HCT116 (cell line): ENCODE measurements at regions not wholly inside any gene's neighbourhood (a gene's known extent, or its start where the extent isn't known, plus 50 kb on each side); places are given as distances from the start of the nearest gene placed in this dataset.

Source experiments
- ATAC-seq: fragments of 200-7000 bp; cut with Tn5 transposase; 2 replicates; pipeline ENCODE4 v1.9.1; 2020; ENCODE audit warnings: mild to moderate bottlenecking, moderate library complexity
- BruUV-seq: library from RNA; stranded (reverse); fragments of 400-500 nt; replicated peaks from 2 replicates; lab custom pipeline; 2021; lab: Mats Ljungman, UMichigan
- CTCF ChIA-PET: fragments of 300-600 bp; sonication (Branson Sonifier 250); formaldehyde crosslinking; loops from one replicate; lab custom pipeline; 2021; ENCODE audit warnings: antibody characterized with exemption; lab: Charles Lee
- POLR2A ChIA-PET: fragments of 300-600, 350-600 bp; sonication (Branson Sonifier 250); formaldehyde crosslinking; loops from one replicate; lab custom pipeline; 2021; ENCODE audit warnings: antibody characterized with exemption; lab: Charles Lee
- RAD21 ChIA-PET, 2 experiments: fragments of 300-600 bp; sonication (Branson Sonifier 250); formaldehyde crosslinking; loops; one replicate each; lab custom pipeline; 2023; ENCODE audit warnings: low total read pairs in 2 of 2; ENCODE audit not compliant: uncharacterized antibody in 2 of 2, unreplicated experiment in 2 of 2, low non-redundant PET in 1 of 2; lab: Charles Lee
- DNase-seq: peaks from one replicate; pipeline ENCODE4 v3.0.0-alpha.2; 2010; ENCODE audit warnings: low read depth, low spot score
- H2AFZ ChIP-seq: fragments of 200-600 bp; shearing (Covaris generic), sonication (generic); 2 replicates; pipeline ENCODE4 v1.6.1; 2017; ENCODE audit warnings: low read depth, mixed run types, mixed read lengths, antibody characterized with exemption, low read length; ENCODE audit not compliant: poor library complexity, severe bottlenecking
- H3K27ac ChIP-seq: 2 replicates; pipeline ENCODE4 v1.5.1; 2012; ENCODE audit warnings: low read depth, low read length
- H3K27me3 ChIP-seq: fragments of 200-600 bp; sonication (generic); 2 replicates; pipeline ENCODE4 v1.6.1; 2016; ENCODE audit warnings: mixed run types, low read length, mixed read lengths; ENCODE audit not compliant: insufficient read depth
- H3K36me3 ChIP-seq, 2 experiments: fragments of 200-500 bp in 1 of 2; fragments of 200-600 bp in 1 of 2; sonication (Bioruptor generic) in 1 of 2; sonication (generic) in 1 of 2; 2 replicates each; pipeline versions ENCODE4 v1.5.1 to v1.6.1; 2014 to 2016; ENCODE audit warnings: low read length in 2 of 2, inconsistent platforms in 1 of 2, mixed read lengths in 1 of 2, mixed run types in 1 of 2; ENCODE audit not compliant: insufficient read depth in 2 of 2, control insufficient read depth in 1 of 2
- H3K4me1 ChIP-seq, 2 experiments: fragments of 200-600 bp in 1 of 2; sonication (generic) in 1 of 2; 2 replicates each; pipeline versions ENCODE4 v1.5.1 to v1.6.1; 2012 to 2017; ENCODE audit warnings: low read length in 2 of 2, inconsistent platforms in 1 of 2, mild to moderate bottlenecking in 1 of 2, mixed read lengths in 1 of 2, mixed run types in 1 of 2, moderate library complexity in 1 of 2; ENCODE audit not compliant: insufficient read depth in 2 of 2, control insufficient read depth in 1 of 2
- H3K4me2 ChIP-seq: fragments of 200-600 bp; sonication (generic); 2 replicates; pipeline ENCODE4 v1.6.1; 2017; ENCODE audit warnings: mixed run types, low read length, mixed read lengths
- H3K4me3 ChIP-seq, 2 experiments: fragments of 200-600 bp in 1 of 2; sonication (generic) in 1 of 2; replicated peaks in 1 of 2; 2 replicates each; pipeline ENCODE4 v1.5.1; 2011 to 2016; ENCODE audit warnings: low read length in 2 of 2, control low read depth in 1 of 2, low read depth in 1 of 2, mild to moderate bottlenecking in 1 of 2, mixed read lengths in 1 of 2, mixed run types in 1 of 2
- H3K79me2 ChIP-seq: fragments of 200-600 bp; sonication (generic); 2 replicates; pipeline ENCODE4 v1.6.1; 2017; ENCODE audit warnings: mild to moderate bottlenecking, mixed run types, low read length, moderate library complexity, mixed read lengths; ENCODE audit not compliant: insufficient read depth
- H3K9ac ChIP-seq: fragments of 200-600 bp; sonication (generic); 2 replicates; pipeline ENCODE4 v1.6.1; 2016; ENCODE audit warnings: low read length, mixed read lengths
- H3K9me2 ChIP-seq: fragments of 200-600 bp; sonication (generic), shearing (Covaris generic); 2 replicates; pipeline ENCODE4 v1.6.1; 2017; ENCODE audit warnings: mixed run types, mild to moderate bottlenecking, moderate library complexity; ENCODE audit not compliant: insufficient read depth
- H3K9me3 ChIP-seq, 2 experiments: fragments of 200-500 bp in 1 of 2; fragments of 200-600 bp in 1 of 2; sonication (Bioruptor generic) in 1 of 2; sonication (generic) in 1 of 2; 2 replicates each; pipeline ENCODE4 v1.6.1; 2014 to 2017; ENCODE audit warnings: low read length in 2 of 2, mixed read lengths in 2 of 2, inconsistent platforms in 1 of 2, low read depth in 1 of 2, mild to moderate bottlenecking in 1 of 2, mixed run types in 1 of 2, moderate library complexity in 1 of 2; ENCODE audit not compliant: control insufficient read depth in 1 of 2, insufficient read depth in 1 of 2
- H4K20me1 ChIP-seq: fragments of 200-600 bp; sonication (generic), shearing (Covaris generic); 2 replicates; pipeline ENCODE4 v1.6.1; 2017; ENCODE audit warnings: mixed run types, mild to moderate bottlenecking, moderate library complexity; ENCODE audit not compliant: insufficient read depth
- ATF3 ChIP-seq: IDR thresholded peaks from 2 replicates; pipeline ENCODE4 v1.6.1; 2012
- CBX3 ChIP-seq: IDR thresholded peaks from 2 replicates; pipeline ENCODE4 v1.6.1; 2012; ENCODE audit warnings: low read depth
- CEBPB ChIP-seq: IDR thresholded peaks from 2 replicates; pipeline ENCODE4 v1.6.1; 2012; ENCODE audit warnings: low read depth
- CTCF ChIP-seq, 3 experiments: fragments of 200-600 bp in 1 of 3; sonication (generic) in 1 of 3; IDR thresholded peaks in 2 of 3; conservative IDR thresholded peaks in 1 of 3; 2 replicates each; pipeline ENCODE4 v1.5.1; 2012 to 2017; ENCODE audit warnings: low read depth in 2 of 3, low read length in 2 of 3, antibody characterized with exemption in 1 of 3, borderline replicate concordance in 1 of 3, control low read depth in 1 of 3, mild to moderate bottlenecking in 1 of 3, mixed read lengths in 1 of 3, mixed run types in 1 of 3, moderate library complexity in 1 of 3; ENCODE audit not compliant: insufficient read depth in 1 of 3
- JUND ChIP-seq: IDR thresholded peaks from 2 replicates; pipeline ENCODE4 v1.6.1; 2012
- MAX ChIP-seq: IDR thresholded peaks from 2 replicates; pipeline ENCODE4 v1.6.1; 2012
- RAD21 ChIP-seq: IDR thresholded peaks from 2 replicates; pipeline ENCODE4 v1.6.1; 2012; ENCODE audit warnings: low read depth, mild to moderate bottlenecking
- ZBTB33 ChIP-seq: IDR thresholded peaks from 2 replicates; pipeline ENCODE4 v1.6.1; 2011; ENCODE audit warnings: mild to moderate bottlenecking, low read length, moderate library complexity; ENCODE audit not compliant: insufficient replicate concordance; ENCODE audit errors: extremely low read depth
- ZNF274 ChIP-seq: fragments of 200-500 bp; sonication (Bioruptor generic); IDR thresholded peaks from 2 replicates; pipeline ENCODE4 v1.6.1; 2014; ENCODE audit warnings: mild to moderate bottlenecking, low read depth, low read length, inconsistent platforms
- intact Hi-C: fragments of 100-400 bp; cut with micrococcal nuclease; formaldehyde crosslinking; loops from 2 replicates; pipeline ENCODE4 v1.10.0; 2022

GRCh38 chr12:63292471-63293221 lies 141.6 kb upstream of the AVPR1A start (continued):
- no peak for TF ChIP-seq MAX
- no peak for TF ChIP-seq ZBTB33
- no peak for TF ChIP-seq ATF3
- TF ChIP-seq CEBPB: no peak
- no peak for TF ChIP-seq CBX3
- TF ChIP-seq ZNF274: no peak

- Histone ChIP-seq H3K4me2 (peak overlapping the region; percentile 8; the same call in 1 of the 2 replicates), H3K9ac (no peak overlapping the region), H3K79me2 (no peaks in the 10 kb centered on the region), H3K27me3 (no peaks in the 10 kb centered on the region), H3K4me3 (no peak overlapping the region), H2AFZ (peak overlapping the region; percentile 66), H3K9me3 (no peaks in the 10 kb centered on the region), H3K9me2 (no peaks in the 10 kb centered on the region), H3K27ac (no peak overlapping the region), H4K20me1 (no peaks in the 10 kb centered on the region), H3K36me3 (no peaks in the 10 kb centered on the region), H3K4me1 (no peaks in the 10 kb centered on the region)
- DNase-seq: peak; percentile 61
- ChIA-PET CTCF (interaction anchor here (0.7 to 1.8 kb wide), 9 partner anchors 11 to 208 kb away, joined by 3 to 5 read pairs (median 3); no protein-coding TSS in a partner anchor), RAD21 (no interaction called here), POLR2A (no interaction called here)
- BruUV-seq: no TSS peak
- TF ChIP-seq JUND (no peak), CTCF (IDR thresholded peaks at IDR 0.05 in 2 of 3, conservative IDR thresholded peaks at IDR 0.05 in 1 of 3; ENCODE audit: borderline replicate concordance in 1 of 3, insufficient read depth in 1 of 3, low read depth in 2 of 3, low read length in 2 of 3) (peak; percentile 60 to 91 (median 90); a peak in 5 of 6 replicates), RAD21 (peak; percentile 74)
- peak; percentile 98 for ATAC-seq
- intact Hi-C loops: loop anchor here (1.0 to 5.0 kb wide), 2 partner anchors 124 to 173 kb away; partner anchors contain the start of gene AVPR1A
Observed at GRCh38 chr12:63276537-63277365, 125.8 kb upstream of the AVPR1A start.
